IMR-90 (cell line): ENCODE measurements at regions not wholly inside any gene's neighbourhood (a gene's known extent, or its start where the extent isn't known, plus 50 kb on each side); places are given as distances from the start of the nearest gene placed in this dataset.

Source experiments
- ATAC-seq: fragments of 200-7000 bp; cut with Tn5 transposase; 2 replicates; pipeline ENCODE4 v1.9.1; 2020; ENCODE audit warnings: low read depth, mild to moderate bottlenecking, moderate library complexity
- BruUV-seq: library from RNA; stranded (reverse); fragments of 400-500 nt; replicated peaks from 2 replicates; lab custom pipeline; 2021; lab: Mats Ljungman, UMichigan
- CTCF ChIA-PET: fragments of 300-600 bp; formaldehyde crosslinking; extraction: SDS; loops from one replicate; lab custom pipeline; 2021; ENCODE audit warnings: antibody characterized with exemption; lab: Yijun Ruan, JAX
- POLR2A ChIA-PET: fragments of 300-600 bp; sonication (Branson Sonifier 250); formaldehyde crosslinking; loops from one replicate; lab custom pipeline; 2022; ENCODE audit warnings: antibody characterized with exemption; ENCODE audit not compliant: unreplicated experiment; lab: Charles Lee
- DNase-seq: peaks from one replicate; pipeline ENCODE4 v3.0.0; 2013
- H2AFZ ChIP-seq: replicated peaks from 2 replicates; pipeline ENCODE3; 2013; ENCODE audit warnings: low read length, mild to moderate bottlenecking; ENCODE audit not compliant: poor library complexity
- H2AK5ac ChIP-seq: 2 replicates; pipeline ENCODE4 v1.6.1; 2013; ENCODE audit warnings: low read depth, low read length, inconsistent platforms
- H2AK9ac ChIP-seq: replicated peaks from 2 replicates; pipeline ENCODE3; 2013; ENCODE audit warnings: mild to moderate bottlenecking, low read depth, low read length, moderate library complexity; ENCODE audit not compliant: poor library complexity
- H2BK120ac ChIP-seq: 2 replicates; pipeline ENCODE4 v1.6.1; 2013; ENCODE audit warnings: low read depth, low read length, inconsistent platforms
- H2BK15ac ChIP-seq: 3 replicates; pipeline ENCODE4 v1.6.1; 2013; ENCODE audit warnings: low read depth, low read length, inconsistent platforms
- H2BK20ac ChIP-seq: 2 replicates; pipeline ENCODE4 v1.6.1; 2013; ENCODE audit warnings: low read depth, mild to moderate bottlenecking, inconsistent platforms, low read length, moderate library complexity
- H2BK5ac ChIP-seq: 2 replicates; pipeline ENCODE4 v1.6.1; 2013; ENCODE audit warnings: mild to moderate bottlenecking, low read depth, low read length, inconsistent platforms; ENCODE audit not compliant: poor library complexity, severe bottlenecking
- H3K14ac ChIP-seq: replicated peaks from 2 replicates; pipeline ENCODE4 v1.6.1; 2013; ENCODE audit warnings: low read depth, low read length, inconsistent platforms
- H3K18ac ChIP-seq: 2 replicates; pipeline ENCODE4 v1.6.1; 2013; ENCODE audit warnings: low read depth, low read length, control low read depth
- H3K23ac ChIP-seq: 2 replicates; pipeline ENCODE4 v1.6.1; 2013; ENCODE audit warnings: low read depth, low read length, inconsistent platforms
- H3K27ac ChIP-seq: 2 replicates; pipeline ENCODE4 v1.5.1; 2013; ENCODE audit warnings: mild to moderate bottlenecking, control low read depth, low read length; ENCODE audit not compliant: insufficient read depth
- H3K27me3 ChIP-seq: 2 replicates; pipeline ENCODE4 v1.6.1; 2013; ENCODE audit warnings: low read length; ENCODE audit not compliant: control insufficient read depth, insufficient read depth
- H3K36me3 ChIP-seq: 2 replicates; pipeline ENCODE4 v1.6.1; 2013; ENCODE audit warnings: low read length, mixed read lengths; ENCODE audit not compliant: control insufficient read depth, insufficient read depth
- H3K4ac ChIP-seq: 2 replicates; pipeline ENCODE4 v1.6.1; 2013; ENCODE audit warnings: low read depth, low read length, inconsistent platforms
- H3K4me1 ChIP-seq: 2 replicates; pipeline ENCODE4 v1.6.1; 2013; ENCODE audit warnings: low read length, mixed read lengths; ENCODE audit not compliant: control insufficient read depth, insufficient read depth
- H3K4me2 ChIP-seq: 2 replicates; pipeline ENCODE4 v1.6.1; 2013; ENCODE audit warnings: low read depth, mild to moderate bottlenecking, control low read depth, low read length, moderate library complexity
- H3K4me3 ChIP-seq: 2 replicates; pipeline ENCODE4 v1.5.1; 2013; ENCODE audit warnings: low read depth, mild to moderate bottlenecking, control low read depth, low read length, moderate library complexity; ENCODE audit not compliant: insufficient read depth
- H3K56ac ChIP-seq: 2 replicates; pipeline ENCODE4 v1.6.1; 2013; ENCODE audit warnings: low read length, inconsistent platforms; ENCODE audit not compliant: insufficient read depth; ENCODE audit errors: extremely low read depth
- H3K79me1 ChIP-seq, 2 experiments: 2 replicates each; pipeline ENCODE4 v1.6.1; 2013; ENCODE audit warnings: low read length in 2 of 2, inconsistent platforms in 1 of 2, low read depth in 1 of 2
- H3K9ac ChIP-seq: 2 replicates; pipeline ENCODE4 v1.6.1; 2013; ENCODE audit warnings: low read depth, low read length, control low read depth
- H3K9me1 ChIP-seq: 2 replicates; pipeline ENCODE4 v1.6.1; 2013; ENCODE audit warnings: low read length, inconsistent platforms; ENCODE audit not compliant: insufficient read depth
- H3K9me3 ChIP-seq: 2 replicates; pipeline ENCODE4 v1.6.1; 2013; ENCODE audit warnings: low read length; ENCODE audit not compliant: control insufficient read depth, insufficient read depth
- H4K20me1 ChIP-seq: 2 replicates; pipeline ENCODE4 v1.6.1; 2013; ENCODE audit warnings: low read length, inconsistent platforms; ENCODE audit not compliant: insufficient read depth
- H4K5ac ChIP-seq: 2 replicates; pipeline ENCODE4 v1.6.1; 2013; ENCODE audit warnings: mild to moderate bottlenecking, low read depth, low read length, control low read depth
- H4K8ac ChIP-seq, 2 experiments: 2 replicates each; pipeline ENCODE4 v1.6.1; 2013; ENCODE audit warnings: low read depth in 2 of 2, low read length in 2 of 2, control low read depth in 1 of 2, inconsistent platforms in 1 of 2
- H4K91ac ChIP-seq: 2 replicates; pipeline ENCODE4 v1.6.1; 2013; ENCODE audit warnings: low read depth, low read length, inconsistent platforms; ENCODE audit not compliant: insufficient read depth
- BHLHE40 ChIP-seq: fragments of 150-350 bp; IDR thresholded peaks from 2 replicates; pipeline ENCODE4 v1.6.1; 2016; ENCODE audit warnings: mild to moderate bottlenecking, low read depth, low read length
- CEBPB ChIP-seq: IDR thresholded peaks from 2 replicates; pipeline ENCODE4 v1.6.1; 2012; ENCODE audit warnings: low read depth, low read length, improper control_type of control experiment
- CHD1 ChIP-seq: IDR thresholded peaks from 2 replicates; pipeline ENCODE4 v1.6.1; 2012; ENCODE audit warnings: low read depth, low read length, improper control_type of control experiment
- POLR2A ChIP-seq: IDR thresholded peaks from 2 replicates; pipeline ENCODE4 v1.6.1; 2012; ENCODE audit warnings: mild to moderate bottlenecking, low read depth, low read length
- RFX5 ChIP-seq: IDR thresholded peaks from 2 replicates; pipeline ENCODE4 v1.8.0; 2012; ENCODE audit warnings: low read depth, mild to moderate bottlenecking, low read length, moderate library complexity
- SMC3 ChIP-seq: fragments of 150-350 bp; IDR thresholded peaks from 2 replicates; pipeline ENCODE4 v1.6.1; 2016; ENCODE audit warnings: low read depth, mild to moderate bottlenecking, antibody characterized with exemption, low read length, moderate library complexity
- WGBS, 2 experiments: methylation state at CpG; one replicate each; pipeline versions ENCODE4 v1.1.5 to v1.1.7; 2013; ENCODE audit warnings: missing lambda C conversion rate in 2 of 2; ENCODE audit not compliant: insufficient read length in 1 of 2; ENCODE audit errors: extremely low coverage in 2 of 2; 5-methylcytosine and 5-hydroxymethylcytosine counted together
- dilution Hi-C: fragments of 300-500 bp; cut with HindIII; formaldehyde crosslinking; loops from one replicate; pipeline ENCODE4 v1.14.3; 2018; ENCODE audit warnings: low sequenced_read_pairs; ENCODE audit not compliant: unreplicated experiment
- in situ Hi-C: fragments of 300-500 bp; cut with MboI; formaldehyde crosslinking; loops from 3 replicates; pipeline ENCODE4 v1.14.3; 2019; ENCODE audit warnings: low sequenced_read_pairs, inconsistent platforms, mixed read lengths
- intact Hi-C: fragments of 100-400 bp; cut with micrococcal nuclease; formaldehyde crosslinking; loops from 2 replicates; pipeline ENCODE4 v1.10.0; 2022

DNA sequence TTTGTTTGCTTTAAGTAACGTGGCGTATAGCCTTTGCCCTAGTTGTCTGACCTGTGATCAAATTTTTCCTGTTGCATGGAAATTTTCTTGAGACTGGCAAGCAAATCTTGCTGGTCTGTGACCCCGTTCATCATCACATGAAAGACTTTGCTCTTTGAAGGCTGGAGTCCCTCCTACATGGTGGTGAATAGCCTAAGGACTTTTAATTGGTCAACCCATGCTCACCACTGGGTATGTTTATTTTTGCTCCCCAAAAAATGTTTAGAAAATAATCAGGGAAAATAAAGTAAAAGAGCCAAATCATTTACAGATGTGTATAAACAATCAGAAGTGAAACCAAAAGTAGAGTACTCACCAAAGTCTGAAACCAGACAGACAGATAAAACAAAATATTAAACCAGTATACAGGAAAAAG, 1075.3 kb upstream of the ALCAM start:
- H3K18ac ChIP-seq, result no peak overlapping the region
- no CpG with 5 or more reads among the region's 3 CpGs for WGBS, 2 experiments
- dilution Hi-C loops (no loop called here), in situ Hi-C loops (no loop called here), intact Hi-C loops (loop anchor here (5.0 kb wide), 1 partner anchor 1076 kb away; the partner anchor contains the start of gene ALCAM)
- TF ChIP-seq CHD1 (no peak), POLR2A (no peak), BHLHE40 (no peak), SMC3 (no peak), CEBPB (no peak), RFX5 (no peak)
- CTCF ChIA-PET, result interaction anchor here (1.2 to 1.3 kb wide), 2 partner anchors 13 to 18 kb away, joined by 3 to 4 read pairs; no protein-coding TSS in a partner anchor
- no peaks in the 10 kb centered on the region for H3K27me3 ChIP-seq
- no peak overlapping the region for H3K56ac ChIP-seq
- H3K4me3 ChIP-seq, result peak overlapping the region; percentile 29; the same call in 1 of the 2 replicates
- POLR2A ChIA-PET, result no interaction called here
- no peaks in the 10 kb centered on the region for H3K4me1 ChIP-seq
- H4K8ac ChIP-seq, result no peak overlapping the region
- no peak overlapping the region for H3K14ac ChIP-seq
- no peak overlapping the region for H2BK15ac ChIP-seq
- H3K9ac ChIP-seq, result no peak overlapping the region
- H2BK120ac ChIP-seq, result no peak overlapping the region
- no peaks in the 10 kb centered on the region for H3K36me3 ChIP-seq
- ATAC-seq, result peak; percentile 42; the same call in 1 of the 2 replicates
- no peak overlapping the region for H2BK20ac ChIP-seq
- H3K9me1 ChIP-seq, result no peaks in the 10 kb centered on the region
- BruUV-seq, result no TSS peak
- H2AFZ ChIP-seq, result no peak overlapping the region
- H2BK5ac ChIP-seq, result no peak overlapping the region
- H3K9me3 ChIP-seq, result peaks cover 2% of the 10 kb centered on the region
- no peak overlapping the region for H2AK9ac ChIP-seq
- no peak overlapping the region for H4K91ac ChIP-seq
- peak overlapping the region; percentile 95 for H3K4me2 ChIP-seq
- no peak overlapping the region for H3K23ac ChIP-seq
- DNase-seq, result no peak
- no peaks in the 10 kb centered on the region for H3K79me1 ChIP-seq
- H2AK5ac ChIP-seq, result no peak overlapping the region
- H3K4ac ChIP-seq, result no peak overlapping the region
- H3K27ac ChIP-seq, result no peak overlapping the region
- H4K20me1 ChIP-seq, result no peaks in the 10 kb centered on the region
- no peak overlapping the region for H4K5ac ChIP-seq
